ENCODE measurements at regions not wholly inside any gene's neighbourhood (a gene's known extent, or its start where the extent isn't known, plus 50 kb on each side); places are given as distances from the start of the nearest gene placed in this dataset.
"Not testable (repeated sequence)": the region's sequence is repeated elsewhere in the genome, so short reads cannot be mapped to it uniquely, and the experiment has no call there.

DNA sequence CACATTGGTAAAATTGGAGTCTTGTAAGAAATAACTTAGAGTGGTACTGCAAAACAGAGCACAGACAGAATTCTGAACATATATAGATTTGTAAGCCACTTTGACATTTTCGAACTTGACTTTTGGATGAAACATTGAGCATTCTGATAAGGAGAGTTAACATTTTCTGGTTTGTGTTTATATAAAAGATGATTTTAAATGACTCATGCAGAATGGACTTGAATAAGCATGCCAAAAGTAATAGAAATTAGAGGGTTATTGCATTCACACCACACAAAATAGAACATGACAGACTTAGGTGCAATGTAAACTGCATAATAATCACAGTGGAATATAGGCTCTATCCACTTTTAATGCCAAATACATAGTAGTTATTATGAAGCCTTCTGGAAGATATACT is 507.0 kb downstream of the DACH1 start:
- DNase-seq, result no peak
- Mint-ChIP-seq H3K36me3 (ENCODE audit: unreplicated experiment) (peaks cover 4% of the 10 kb centered on the region), H3K9me3 (ENCODE audit: unreplicated experiment) (no peaks in the 10 kb centered on the region), H3K4me1 (ENCODE audit: low read depth, unreplicated experiment) (no peaks in the 10 kb centered on the region), H3K27ac (ENCODE audit: unreplicated experiment) (no peak overlapping the region), H3K27me3 (ENCODE audit: unreplicated experiment) (peaks cover 1% of the 10 kb centered on the region), H3K4me3 (ENCODE audit: unreplicated experiment) (no peak overlapping the region)
- TF ChIP-seq, protein P1, sequence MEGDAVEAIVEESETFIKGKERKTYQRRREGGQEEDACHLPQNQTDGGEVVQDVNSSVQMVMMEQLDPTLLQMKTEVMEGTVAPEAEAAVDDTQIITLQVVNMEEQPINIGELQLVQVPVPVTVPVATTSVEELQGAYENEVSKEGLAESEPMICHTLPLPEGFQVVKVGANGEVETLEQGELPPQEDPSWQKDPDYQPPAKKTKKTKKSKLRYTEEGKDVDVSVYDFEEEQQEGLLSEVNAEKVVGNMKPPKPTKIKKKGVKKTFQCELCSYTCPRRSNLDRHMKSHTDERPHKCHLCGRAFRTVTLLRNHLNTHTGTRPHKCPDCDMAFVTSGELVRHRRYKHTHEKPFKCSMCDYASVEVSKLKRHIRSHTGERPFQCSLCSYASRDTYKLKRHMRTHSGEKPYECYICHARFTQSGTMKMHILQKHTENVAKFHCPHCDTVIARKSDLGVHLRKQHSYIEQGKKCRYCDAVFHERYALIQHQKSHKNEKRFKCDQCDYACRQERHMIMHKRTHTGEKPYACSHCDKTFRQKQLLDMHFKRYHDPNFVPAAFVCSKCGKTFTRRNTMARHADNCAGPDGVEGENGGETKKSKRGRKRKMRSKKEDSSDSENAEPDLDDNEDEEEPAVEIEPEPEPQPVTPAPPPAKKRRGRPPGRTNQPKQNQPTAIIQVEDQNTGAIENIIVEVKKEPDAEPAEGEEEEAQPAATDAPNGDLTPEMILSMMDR (IDR thresholded peaks at IDR 0.05; ENCODE audit: partially characterized antibody, unreplicated experiment), result no peak

GRCh38 chr13:71359641-71360040 is 507.4 kb downstream of the DACH1 start:
- no peak for DNase-seq
- H3K4me3 Mint-ChIP-seq (ENCODE audit: unreplicated experiment), result no peak overlapping the region
- H3K27ac Mint-ChIP-seq (ENCODE audit: unreplicated experiment), result no peak overlapping the region
- H3K9me3 Mint-ChIP-seq (ENCODE audit: unreplicated experiment), result no peaks in the 10 kb centered on the region
- no peaks in the 10 kb centered on the region for H3K4me1 Mint-ChIP-seq (ENCODE audit: low read depth, unreplicated experiment)
- TF ChIP-seq, protein P1 (IDR thresholded peaks at IDR 0.05; ENCODE audit: partially characterized antibody, unreplicated experiment), result no peak
- H3K27me3 Mint-ChIP-seq (ENCODE audit: unreplicated experiment), result peaks cover 1% of the 10 kb centered on the region
- peaks cover 4% of the 10 kb centered on the region for H3K36me3 Mint-ChIP-seq (ENCODE audit: unreplicated experiment)

DNA sequence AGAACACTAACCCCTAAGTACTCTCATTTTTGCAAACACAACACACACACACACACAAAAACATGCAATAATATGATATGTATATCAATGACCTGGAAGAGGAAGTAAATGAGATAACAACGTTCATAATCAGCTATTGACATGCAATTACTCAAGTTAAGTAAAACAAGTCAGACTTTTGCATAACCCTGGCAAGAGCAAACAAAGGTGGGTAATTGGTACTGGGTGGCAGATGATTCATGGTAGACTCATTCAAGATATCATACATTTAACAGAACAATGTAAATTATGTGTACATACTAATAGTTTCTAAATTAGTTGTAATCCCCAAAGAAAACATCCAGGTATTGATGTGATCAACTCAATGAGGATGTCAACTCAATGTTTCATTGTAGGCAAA is 508.8 kb downstream of the DACH1 start:
- Mint-ChIP-seq H3K4me3 (ENCODE audit: unreplicated experiment) (no peak overlapping the region), H3K36me3 (ENCODE audit: unreplicated experiment) (no peaks in the 10 kb centered on the region), H3K4me1 (ENCODE audit: low read depth, unreplicated experiment) (peaks cover 4% of the 10 kb centered on the region), H3K9me3 (ENCODE audit: unreplicated experiment) (no peaks in the 10 kb centered on the region), H3K27me3 (ENCODE audit: unreplicated experiment) (peaks cover 1% of the 10 kb centered on the region), H3K27ac (ENCODE audit: unreplicated experiment) (no peak overlapping the region)
- no peak for DNase-seq
- TF ChIP-seq, protein P1 (IDR thresholded peaks at IDR 0.05; ENCODE audit: partially characterized antibody, unreplicated experiment), result no peak

- Mint-ChIP-seq H3K9me3 (ENCODE audit: unreplicated experiment) (no peaks in the 10 kb centered on the region), H3K27me3 (ENCODE audit: unreplicated experiment) (peaks cover 1% of the 10 kb centered on the region), H3K27ac (ENCODE audit: unreplicated experiment) (no peak overlapping the region), H3K4me3 (ENCODE audit: unreplicated experiment) (no peak overlapping the region), H3K4me1 (ENCODE audit: low read depth, unreplicated experiment) (peaks cover 7% of the 10 kb centered on the region), H3K36me3 (ENCODE audit: unreplicated experiment) (no peaks in the 10 kb centered on the region)
- no peak for DNase-seq
- TF ChIP-seq, protein P1 (IDR thresholded peaks at IDR 0.05; ENCODE audit: partially characterized antibody, unreplicated experiment), result no peak
Observed at GRCh38 chr13:71355010-71355409, 512.0 kb downstream of the DACH1 start.

DNA sequence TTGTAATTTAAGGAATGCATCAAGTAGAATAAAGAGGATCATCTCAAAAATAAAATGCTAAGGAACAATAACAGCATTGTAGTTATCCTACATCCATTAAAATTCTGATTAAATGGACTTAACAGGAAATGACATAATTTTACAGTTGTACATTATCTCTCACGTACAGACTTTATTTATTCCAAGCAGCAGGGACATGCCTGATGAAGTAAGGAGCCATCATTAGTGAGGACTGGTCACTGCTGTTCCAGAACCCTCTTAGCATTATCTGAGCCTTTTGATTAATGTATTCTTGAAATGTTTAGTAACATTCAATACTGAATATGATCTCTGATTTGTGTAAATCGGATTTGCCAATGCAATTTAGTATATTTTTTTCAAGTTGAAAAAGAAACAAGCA is 516.1 kb downstream of the DACH1 start:
- no peaks in the 10 kb centered on the region for H3K36me3 Mint-ChIP-seq (ENCODE audit: unreplicated experiment)
- peaks cover 7% of the 10 kb centered on the region for H3K4me1 Mint-ChIP-seq (ENCODE audit: low read depth, unreplicated experiment)
- H3K27ac Mint-ChIP-seq (ENCODE audit: unreplicated experiment), result no peak overlapping the region
- H3K9me3 Mint-ChIP-seq (ENCODE audit: unreplicated experiment), result no peaks in the 10 kb centered on the region
- no peaks in the 10 kb centered on the region for H3K27me3 Mint-ChIP-seq (ENCODE audit: unreplicated experiment)
- no peak overlapping the region for H3K4me3 Mint-ChIP-seq (ENCODE audit: unreplicated experiment)
- DNase-seq, result no peak
- TF ChIP-seq, protein P1 (IDR thresholded peaks at IDR 0.05; ENCODE audit: partially characterized antibody, unreplicated experiment), result no peak

DNA sequence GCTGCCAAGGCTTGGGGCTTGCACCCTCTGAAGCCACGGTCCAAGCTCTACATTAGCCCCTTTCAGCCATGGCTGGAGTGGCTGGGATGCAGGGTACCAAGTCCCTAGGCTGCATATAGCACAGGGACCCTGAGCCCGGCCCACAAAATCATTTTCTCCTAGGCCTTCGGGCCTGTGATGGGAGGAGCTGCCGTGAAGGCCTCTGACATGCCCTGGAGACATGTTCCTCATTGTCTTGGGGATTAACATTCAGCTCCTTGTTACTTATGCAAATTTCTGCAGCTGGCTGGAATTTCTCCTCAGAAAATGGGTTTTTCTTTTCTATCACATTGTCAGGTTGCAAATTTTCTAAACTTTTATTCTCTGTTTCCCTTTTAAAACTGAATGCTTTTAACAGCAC is 521.1 kb downstream of the DACH1 start:
- DNase-seq; H3K27me3 Mint-ChIP-seq (ENCODE audit: unreplicated experiment); H3K4me3 Mint-ChIP-seq (ENCODE audit: unreplicated experiment); H3K36me3 Mint-ChIP-seq (ENCODE audit: unreplicated experiment); H3K27ac Mint-ChIP-seq (ENCODE audit: unreplicated experiment); H3K9me3 Mint-ChIP-seq (ENCODE audit: unreplicated experiment); H3K4me1 Mint-ChIP-seq (ENCODE audit: low read depth, unreplicated experiment): not testable (repeated sequence)
